Stimulated activated naive CD8-positive, alpha-beta T cell treated with anti-CD3 and anti-CD28 coated beads, Interleukin-15, amount 100 ng/mL, for 72 hours (primary cell): ENCODE measurements at regions not wholly inside any gene's neighbourhood (a gene's known extent, or its start where the extent isn't known, plus 50 kb on each side); places are given as distances from the start of the nearest gene placed in this dataset.
A peak's percentile ranks its signal among the peaks of the same experiment; 100 is the strongest.

Experiments
- ATAC-seq: fragments of 150-1000 bp; cut with Tn5 transposase; 2 replicates; pipeline ENCODE4 v1.10.0; 2021; ENCODE audit warnings: mild to moderate bottlenecking, moderate library complexity
- DNase-seq, 2 donors: peaks; one replicate each; pipeline ENCODE4 v3.0.0; 2021 to 2022
- H3K27ac Mint-ChIP-seq, 2 donors: one replicate each; pipeline ENCODE4 v1.8.0; 2022; ENCODE audit warnings: mild to moderate bottlenecking in 2 of 2, mixed read lengths in 2 of 2, moderate library complexity in 2 of 2
- H3K27me3 Mint-ChIP-seq: one replicate; pipeline ENCODE4 v1.8.0; 2022; ENCODE audit warnings: mixed read lengths
- H3K4me1 Mint-ChIP-seq: one replicate; pipeline ENCODE4 v1.8.0; 2022; ENCODE audit warnings: mild to moderate bottlenecking, mixed read lengths
- H3K4me3 Mint-ChIP-seq, 2 donors: one replicate each; pipeline ENCODE4 v1.8.0; 2022; ENCODE audit warnings: mild to moderate bottlenecking in 2 of 2, mixed read lengths in 2 of 2, moderate library complexity in 1 of 2
- H3K9me3 Mint-ChIP-seq, 2 donors: one replicate each; pipeline ENCODE4 v1.8.0; 2022; ENCODE audit warnings: mixed read lengths in 2 of 2

DNA sequence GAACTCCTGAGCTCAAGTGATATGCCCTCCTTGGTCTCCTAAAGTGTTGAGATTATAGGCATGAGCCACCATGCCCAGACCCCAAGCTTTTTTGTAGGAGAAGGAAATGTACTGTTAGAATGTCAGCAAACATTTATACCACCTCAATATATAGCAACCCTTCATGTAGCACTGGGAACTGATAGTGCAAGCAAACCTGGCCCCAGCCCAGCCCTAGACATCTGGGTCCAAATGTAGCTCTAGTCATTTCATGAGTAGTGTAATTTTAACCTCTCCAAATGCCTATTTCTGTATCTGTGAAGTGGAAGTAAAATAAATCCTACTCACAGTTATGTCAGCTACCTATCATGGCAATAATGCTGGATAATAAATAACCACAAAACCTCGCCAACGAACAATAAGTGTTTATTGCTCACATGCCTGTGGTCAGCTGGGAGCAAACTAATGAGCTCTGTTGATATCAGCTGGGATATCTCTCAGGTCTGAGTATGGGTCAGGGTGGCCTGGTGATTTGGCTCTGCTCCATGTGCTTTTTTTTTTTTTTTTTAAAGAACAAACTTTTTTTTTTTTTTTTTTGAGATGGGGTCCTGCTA, 180.4 kb downstream of the CD8B2 start:
- Mint-ChIP-seq H3K4me3 (no peak overlapping the region), H3K4me1 (no peaks in the 10 kb centered on the region)

DNA sequence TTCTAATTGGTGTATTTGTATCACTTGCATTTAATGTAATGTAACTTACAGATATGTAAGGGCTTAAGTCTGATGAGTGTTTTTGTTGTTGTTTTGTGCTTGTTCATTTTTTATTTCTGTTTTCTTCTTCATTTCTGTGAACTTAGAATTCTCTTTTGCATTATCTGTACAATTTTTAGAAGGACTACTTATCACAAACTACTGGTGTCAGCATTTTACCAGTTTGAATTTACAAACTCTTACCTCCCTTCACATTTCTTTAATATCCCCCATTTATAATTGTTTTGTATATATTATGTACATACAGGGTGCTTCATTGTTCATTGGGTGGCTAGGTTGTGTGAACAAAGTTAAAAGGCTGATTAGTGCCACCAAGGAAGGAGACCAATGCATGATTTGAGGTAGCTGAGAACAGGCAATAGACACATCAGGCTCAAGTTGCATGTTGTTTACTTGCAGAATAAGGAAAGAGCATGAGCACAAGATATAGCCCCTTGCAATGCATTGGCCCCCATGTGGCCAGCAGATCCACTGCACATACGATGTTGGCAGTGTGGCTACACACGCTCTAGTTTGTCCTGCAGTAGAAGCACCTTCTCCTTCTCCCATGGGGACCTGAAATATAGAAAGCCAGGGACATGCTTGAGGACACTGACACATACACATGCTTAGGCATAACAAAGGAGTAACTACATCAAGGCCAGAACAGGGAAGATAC, 198.2 kb downstream of the CD8B2 start:
- Mint-ChIP-seq H3K27ac (no peak overlapping the region), H3K4me1 (no peaks in the 10 kb centered on the region), H3K4me3 (no peak overlapping the region), H3K9me3 (peaks cover 0 to 10% of the 10 kb centered on the region in 2 donors), H3K27me3 (peaks cover 24% of the 10 kb centered on the region)
- no peak for DNase-seq
- no peak for ATAC-seq

More for the DNA sequence above, 180.4 kb downstream of the CD8B2 start:
- no peak for ATAC-seq
- Mint-ChIP-seq H3K27ac (no peak overlapping the region), H3K27me3 (peaks cover 31% of the 10 kb centered on the region), H3K9me3 (peaks cover 7 to 33% of the 10 kb centered on the region in 2 donors)
- no peak for DNase-seq

DNA sequence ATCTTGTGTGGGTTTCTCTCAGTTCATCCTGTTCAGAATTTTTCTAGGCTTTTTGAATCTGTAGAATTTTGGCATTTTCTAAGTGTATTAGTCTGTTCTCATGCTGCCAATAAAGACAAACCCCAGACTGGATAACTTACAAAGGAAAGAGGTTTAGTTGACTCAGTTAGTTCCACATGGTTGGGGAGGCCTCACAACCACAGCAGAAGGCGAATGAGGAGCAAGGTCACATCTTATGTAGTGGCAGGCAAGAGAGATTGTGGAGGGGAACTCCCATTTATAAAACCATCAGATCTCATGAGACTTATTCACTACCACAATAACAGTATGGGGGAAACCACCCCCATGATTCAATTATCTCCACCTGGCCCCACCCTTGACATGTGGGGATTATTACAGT, 199.2 kb downstream of the ST6GAL2 start:
- peak; percentile 60 for ATAC-seq
- Mint-ChIP-seq H3K27ac (no peak overlapping the region), H3K4me3 (no peak overlapping the region), H3K9me3 (peaks cover 6 to 17% of the 10 kb centered on the region in 2 donors), H3K27me3 (peaks cover 32% of the 10 kb centered on the region), H3K4me1 (no peaks in the 10 kb centered on the region)
- DNase-seq: no peak

DNA sequence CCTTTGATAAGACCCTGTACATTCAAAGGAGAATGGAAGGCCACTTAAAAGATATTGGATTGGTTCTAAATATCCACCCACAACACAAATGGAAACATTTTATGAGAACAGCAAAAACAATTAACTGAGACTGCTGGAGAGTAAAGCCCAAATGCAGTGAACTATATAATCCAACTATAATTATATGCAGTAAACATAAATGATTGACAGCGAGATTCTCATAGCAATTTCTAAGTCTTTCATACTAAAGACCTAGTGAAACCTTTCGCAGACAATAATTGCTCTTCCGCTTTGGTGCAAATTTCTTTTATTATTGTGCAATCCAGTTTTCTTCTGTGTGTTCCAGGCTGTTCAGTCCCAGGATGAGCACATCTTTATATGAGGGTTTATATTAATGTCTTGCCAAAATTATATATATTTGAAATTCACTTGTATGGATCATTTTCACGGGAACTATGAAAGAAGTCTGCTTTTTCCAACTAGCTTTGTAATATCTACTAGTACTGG, 190.9 kb downstream of the ST6GAL2 start:
- peaks cover 16% of the 10 kb centered on the region for H3K27me3 Mint-ChIP-seq
- H3K4me3 Mint-ChIP-seq: no peak overlapping the region
- no peaks in the 10 kb centered on the region for H3K4me1 Mint-ChIP-seq
- no peak for DNase-seq
- no peak overlapping the region for H3K27ac Mint-ChIP-seq
- ATAC-seq: no peak
- H3K9me3 Mint-ChIP-seq: peaks cover 6 to 8% of the 10 kb centered on the region in 2 donors

DNA sequence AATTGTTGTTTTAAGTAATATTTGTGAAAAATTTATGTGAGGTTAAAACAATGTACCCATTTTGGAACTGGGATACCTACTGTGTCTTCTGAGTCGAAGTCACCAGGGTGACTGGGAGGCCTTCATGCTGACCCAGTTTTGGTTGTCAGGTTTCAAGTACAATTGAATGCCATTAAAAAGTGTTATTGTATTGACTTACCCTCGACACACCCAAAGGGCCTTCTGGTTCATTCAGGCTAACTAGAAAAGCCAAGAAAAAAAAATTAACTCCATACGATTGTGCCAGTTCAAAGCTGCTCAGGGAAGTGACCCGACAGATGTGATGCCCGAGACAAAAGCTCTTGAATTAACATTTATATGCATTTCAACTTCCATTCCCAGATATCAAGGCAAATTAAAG, 190.0 kb downstream of the ST6GAL2 start:
- peaks cover under 1 to 3% of the 10 kb centered on the region in 2 donors for H3K9me3 Mint-ChIP-seq
- no peak overlapping the region for H3K4me3 Mint-ChIP-seq
- peaks cover 10% of the 10 kb centered on the region for H3K27me3 Mint-ChIP-seq
- DNase-seq: no peak
- ATAC-seq: no peak
- no peak overlapping the region for H3K27ac Mint-ChIP-seq
- H3K4me1 Mint-ChIP-seq: no peaks in the 10 kb centered on the region

DNA sequence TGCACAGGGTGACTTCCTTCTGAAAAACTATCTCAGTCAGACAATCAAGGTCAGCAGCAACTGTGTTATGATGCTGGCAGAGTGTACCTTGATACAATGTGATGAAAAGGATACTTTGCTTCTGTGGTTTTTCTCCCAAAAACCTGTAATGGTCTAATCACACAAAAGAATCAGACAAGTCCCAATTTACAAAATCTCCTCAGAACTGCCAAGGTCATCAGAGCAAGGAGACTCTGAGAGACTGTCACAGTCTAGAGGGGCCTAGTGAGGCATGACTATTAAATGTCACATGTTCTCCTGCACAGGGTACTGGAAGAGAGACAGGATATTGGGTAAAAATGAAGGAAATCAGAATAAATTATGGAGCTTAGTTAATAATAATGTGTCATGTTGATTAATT, 185.4 kb downstream of the ST6GAL2 start:
- Mint-ChIP-seq H3K9me3 (no peaks in the 10 kb centered on the region), H3K4me1 (no peaks in the 10 kb centered on the region), H3K27me3 (peaks cover 15% of the 10 kb centered on the region), H3K4me3 (no peak overlapping the region), H3K27ac (no peak overlapping the region)
- ATAC-seq (no peak), DNase-seq (no peak)

DNA sequence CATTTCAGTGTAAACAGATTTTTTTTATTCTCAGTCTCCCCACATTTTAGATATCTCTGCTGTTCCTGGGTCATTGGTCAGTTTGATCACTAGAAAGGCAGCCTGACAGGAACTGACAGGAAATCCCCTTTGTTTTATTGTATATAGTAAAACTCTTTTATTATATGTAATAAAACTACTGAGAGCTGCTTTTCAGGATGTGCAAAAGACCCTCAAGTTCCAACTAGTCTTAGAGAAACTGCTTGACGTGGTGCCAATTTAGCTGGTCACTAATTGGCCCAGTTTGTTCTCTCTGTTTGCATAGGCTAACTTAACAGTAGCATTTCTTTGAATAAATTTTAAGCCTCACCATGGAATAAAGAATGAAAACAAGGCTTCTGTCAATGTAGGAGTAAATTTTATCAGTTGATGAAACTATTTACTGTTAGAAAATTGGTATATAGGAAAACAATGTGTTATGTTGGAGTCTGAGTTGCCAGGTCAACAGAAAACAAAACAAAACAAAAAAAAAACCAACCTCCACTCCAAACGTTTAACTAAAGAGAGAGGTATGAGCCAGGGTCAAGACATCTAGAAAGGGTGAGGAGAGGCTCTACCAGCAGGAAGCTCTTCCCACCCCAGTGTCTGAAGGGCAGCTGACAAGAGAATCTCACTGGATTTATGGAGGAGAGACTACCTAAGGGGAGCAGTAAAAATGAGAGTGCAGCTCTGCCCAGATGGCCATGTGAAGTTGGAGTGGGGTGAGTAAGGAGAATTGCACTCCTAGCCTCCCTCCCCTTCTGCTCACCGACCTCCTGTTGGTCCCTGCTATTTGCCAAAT, 184.6 kb downstream of the ST6GAL2 start:
- H3K9me3 Mint-ChIP-seq: no peaks in the 10 kb centered on the region
- H3K4me3 Mint-ChIP-seq: no peak overlapping the region
- no peaks in the 10 kb centered on the region for H3K4me1 Mint-ChIP-seq
- no peak overlapping the region for H3K27ac Mint-ChIP-seq
- DNase-seq (no peak), ATAC-seq (no peak)
- H3K27me3 Mint-ChIP-seq: peaks cover 12% of the 10 kb centered on the region

DNA sequence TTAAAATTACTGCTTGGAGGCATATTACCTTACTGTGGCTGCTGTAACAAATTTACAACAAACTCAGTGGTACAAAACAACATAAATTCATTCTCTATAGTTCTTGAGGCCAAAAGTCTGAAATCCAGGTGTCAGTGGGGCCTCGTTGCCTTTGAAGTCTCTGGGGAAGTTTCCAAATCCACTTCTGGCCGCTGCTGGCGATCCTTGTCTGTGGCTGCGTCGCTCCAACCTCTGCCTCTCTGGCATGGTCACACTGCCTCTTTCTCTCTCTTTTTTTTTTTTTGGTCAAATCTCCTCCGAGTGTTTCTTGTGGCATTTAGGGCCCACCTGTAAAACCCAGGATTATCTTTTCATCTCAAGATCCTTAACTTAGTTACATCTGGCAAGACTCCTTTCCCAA, 182.8 kb downstream of the ST6GAL2 start:
- H3K27me3 Mint-ChIP-seq: peaks cover 8% of the 10 kb centered on the region
- no peak overlapping the region for H3K4me3 Mint-ChIP-seq
- no peaks in the 10 kb centered on the region for H3K9me3 Mint-ChIP-seq
- no peaks in the 10 kb centered on the region for H3K4me1 Mint-ChIP-seq
- ATAC-seq: no peak
- H3K27ac Mint-ChIP-seq: no peak overlapping the region
- no peak for DNase-seq

DNA sequence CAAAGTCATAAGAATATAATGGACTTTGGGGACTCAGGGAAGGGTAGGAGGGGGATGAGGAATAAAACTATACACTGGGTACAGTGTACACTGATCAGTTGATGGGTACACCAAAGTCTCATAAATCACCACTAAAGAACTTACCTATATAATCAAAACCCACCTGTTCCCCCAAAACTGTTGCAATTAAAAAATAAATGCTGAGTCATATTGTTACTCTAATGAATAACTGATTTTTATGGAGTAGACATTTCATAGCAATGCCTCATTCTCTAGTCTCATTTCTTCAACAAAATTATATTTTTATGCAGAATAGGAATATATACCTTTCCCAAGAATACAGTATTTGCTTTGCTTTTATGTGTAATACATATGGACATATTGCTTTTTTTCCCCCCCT, 181.2 kb downstream of the ST6GAL2 start:
- ATAC-seq (no peak), DNase-seq (no peak)
- H3K4me3 Mint-ChIP-seq: no peak overlapping the region
- no peaks in the 10 kb centered on the region for H3K9me3 Mint-ChIP-seq
- H3K4me1 Mint-ChIP-seq: no peaks in the 10 kb centered on the region
- no peak overlapping the region for H3K27ac Mint-ChIP-seq
- H3K27me3 Mint-ChIP-seq: peaks cover 8% of the 10 kb centered on the region

DNA sequence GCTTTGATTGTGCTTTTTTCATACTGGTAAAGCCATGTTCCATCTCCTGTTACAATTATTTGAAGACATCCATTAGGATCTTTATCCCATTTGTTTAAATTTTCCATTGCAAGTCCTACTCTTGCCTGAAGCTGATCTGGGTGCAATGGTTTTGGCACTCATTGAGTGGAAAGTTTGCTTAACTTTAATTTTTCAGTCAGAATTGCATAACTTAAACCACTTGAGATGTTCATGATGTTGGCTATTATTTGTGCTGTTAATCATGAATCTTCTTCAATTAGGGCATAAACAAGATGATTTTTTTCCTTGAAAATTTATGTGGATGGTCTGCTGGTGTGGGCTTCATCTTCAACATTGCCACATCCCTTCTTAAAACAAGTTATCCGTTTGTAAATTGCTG, 180.1 kb downstream of the ST6GAL2 start:
- no peak for DNase-seq
- peaks cover 8% of the 10 kb centered on the region for H3K27me3 Mint-ChIP-seq
- H3K4me1 Mint-ChIP-seq: no peaks in the 10 kb centered on the region
- no peak overlapping the region for H3K4me3 Mint-ChIP-seq
- H3K9me3 Mint-ChIP-seq: no peaks in the 10 kb centered on the region
- H3K27ac Mint-ChIP-seq: no peak overlapping the region
- no peak for ATAC-seq

DNA sequence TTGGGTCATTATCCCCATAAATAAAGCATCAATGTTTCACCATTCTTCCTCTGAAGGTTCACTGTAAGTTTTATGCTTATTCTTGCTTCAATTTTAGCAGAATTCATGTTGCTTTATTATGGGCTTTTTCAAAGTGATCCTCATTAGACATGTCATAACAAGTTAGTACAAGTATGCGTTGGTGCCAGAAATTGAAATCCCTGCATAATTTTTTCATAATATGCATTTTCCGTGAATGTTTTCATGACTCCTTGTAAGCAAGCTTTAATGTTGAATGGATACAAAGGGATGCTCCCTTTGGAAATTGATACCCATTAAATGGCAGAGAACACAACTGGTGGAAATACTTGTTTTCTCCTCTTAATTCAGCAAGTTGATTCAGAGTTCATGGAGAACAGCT, 179.7 kb downstream of the ST6GAL2 start:
- Mint-ChIP-seq H3K4me3 (no peak overlapping the region), H3K9me3 (no peaks in the 10 kb centered on the region), H3K4me1 (no peaks in the 10 kb centered on the region), H3K27ac (no peak overlapping the region), H3K27me3 (peaks cover 8% of the 10 kb centered on the region)
- DNase-seq (no peak), ATAC-seq (no peak)

DNA sequence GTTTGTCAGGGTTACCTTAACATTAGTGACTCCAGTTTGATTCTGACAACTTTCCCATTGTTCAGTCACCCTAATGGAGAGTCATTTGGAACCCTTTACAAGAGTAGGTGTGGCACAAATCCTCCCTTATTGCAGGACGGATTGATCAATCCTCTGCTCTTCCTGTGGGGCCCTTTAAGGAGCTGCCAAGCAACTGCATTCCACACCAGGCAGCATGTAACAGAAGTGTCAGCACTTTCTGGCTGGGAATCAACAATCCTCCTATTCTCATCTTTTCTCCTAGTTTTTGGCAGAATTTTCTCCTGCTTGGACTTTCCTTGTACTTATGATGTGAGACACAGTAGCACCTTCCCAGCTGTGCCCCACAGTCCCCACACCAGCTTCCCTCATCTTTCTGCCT, 177.8 kb downstream of the ST6GAL2 start:
- no peak overlapping the region for H3K4me3 Mint-ChIP-seq
- H3K4me1 Mint-ChIP-seq: no peaks in the 10 kb centered on the region
- peaks cover 0 to 6% of the 10 kb centered on the region in 2 donors for H3K9me3 Mint-ChIP-seq
- H3K27me3 Mint-ChIP-seq: no peaks in the 10 kb centered on the region
- ATAC-seq (no peak), DNase-seq (no peak)
- no peak overlapping the region for H3K27ac Mint-ChIP-seq

DNA sequence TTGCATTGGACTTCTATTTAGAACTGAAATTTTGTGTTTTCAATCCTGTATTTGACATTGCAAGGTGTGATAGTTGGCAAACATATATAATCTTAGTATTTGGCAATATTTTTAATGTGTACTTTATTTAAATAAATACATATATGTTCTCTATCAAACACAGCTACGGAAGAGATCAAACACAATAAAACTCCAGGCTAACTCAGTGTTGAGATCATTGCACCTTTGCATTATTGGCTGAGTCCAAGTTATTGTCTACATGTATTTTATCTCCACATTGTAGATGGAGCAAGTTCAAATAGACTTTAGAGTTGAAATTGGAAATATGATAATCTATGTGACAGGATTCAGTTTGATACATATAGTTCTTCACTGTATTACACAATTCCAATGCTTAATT, 176.7 kb downstream of the ST6GAL2 start:
- peaks cover 0 to 6% of the 10 kb centered on the region in 2 donors for H3K9me3 Mint-ChIP-seq
- no peak overlapping the region for H3K4me3 Mint-ChIP-seq
- no peaks in the 10 kb centered on the region for H3K4me1 Mint-ChIP-seq

DNA sequence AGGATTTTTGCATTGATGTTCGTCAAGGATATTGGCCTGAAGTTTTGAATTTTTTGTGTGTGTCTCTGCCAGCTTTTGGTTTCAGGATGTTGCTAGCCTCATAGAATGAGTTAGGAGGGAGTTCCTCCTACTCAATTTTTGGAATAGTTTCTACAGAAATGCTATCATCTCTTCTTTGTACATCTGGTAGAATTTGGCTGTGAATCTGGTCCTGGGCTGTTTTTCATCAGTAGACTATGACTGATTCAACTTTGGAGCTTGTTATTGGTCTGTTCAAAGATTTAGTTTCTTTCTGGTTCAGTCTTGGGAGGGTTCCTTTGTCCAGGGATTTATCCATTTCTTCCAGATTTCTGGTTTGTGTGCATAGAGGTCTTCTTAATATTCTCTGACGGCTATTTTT, 166.7 kb downstream of the ST6GAL2 start:
- Mint-ChIP-seq H3K4me3 (no peak overlapping the region), H3K27ac (no peak overlapping the region), H3K27me3 (no peaks in the 10 kb centered on the region), H3K9me3 (peaks cover 7 to 21% of the 10 kb centered on the region in 2 donors), H3K4me1 (no peaks in the 10 kb centered on the region)
- no peak for DNase-seq
- ATAC-seq: no peak

More for the DNA sequence above, 176.7 kb downstream of the ST6GAL2 start:
- Mint-ChIP-seq H3K27me3 (no peaks in the 10 kb centered on the region), H3K27ac (no peak overlapping the region)
- DNase-seq (no peak), ATAC-seq (no peak)

DNA sequence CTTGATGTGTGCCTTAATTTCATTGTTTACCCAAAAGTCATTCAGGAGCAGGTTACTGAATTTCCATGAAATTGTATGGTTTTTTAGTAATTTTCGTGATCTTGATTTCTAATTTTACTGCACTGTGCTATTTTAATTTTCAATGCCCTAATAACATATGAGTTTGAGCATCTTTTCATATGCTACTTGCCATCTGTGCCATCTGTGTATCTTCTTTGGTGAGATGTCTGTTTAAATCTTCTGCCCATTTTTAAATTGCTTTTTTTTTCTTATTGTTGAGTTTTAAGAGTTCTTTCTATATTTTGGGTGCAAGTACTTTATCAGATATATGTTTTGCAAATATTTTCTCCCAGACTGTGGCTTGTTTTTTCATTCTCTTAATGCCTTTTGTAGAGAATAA, 165.9 kb downstream of the ST6GAL2 start:
- Mint-ChIP-seq H3K27ac (no peak overlapping the region), H3K4me3 (no peak overlapping the region), H3K27me3 (no peaks in the 10 kb centered on the region), H3K9me3 (peaks cover 7 to 21% of the 10 kb centered on the region in 2 donors), H3K4me1 (no peaks in the 10 kb centered on the region)
- ATAC-seq: no peak
- no peak for DNase-seq

DNA sequence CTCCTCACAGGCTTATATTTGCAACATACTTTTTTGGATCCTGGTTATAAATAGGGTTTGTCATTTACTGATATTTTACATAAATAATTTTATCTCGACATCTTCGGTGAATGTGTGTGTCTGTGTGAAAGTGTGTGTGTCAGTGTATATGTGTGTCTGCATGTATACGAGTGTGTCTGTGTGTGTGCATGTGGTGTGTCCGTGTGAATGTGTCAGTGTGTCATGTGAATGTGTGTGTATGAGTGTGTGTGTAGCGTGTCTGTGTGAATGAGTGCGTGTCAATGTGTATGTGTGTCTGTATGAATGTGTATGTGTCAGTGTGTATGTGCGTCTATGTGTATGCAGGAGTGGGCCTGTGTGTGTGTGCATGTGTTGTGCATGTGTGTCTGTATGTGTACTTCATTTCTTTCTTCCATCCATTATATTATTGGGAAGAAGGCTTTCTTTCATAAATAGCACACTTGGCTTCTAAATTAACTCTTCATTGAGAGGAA, 161.6 kb downstream of the ST6GAL2 start:
- no peak for DNase-seq
- no peaks in the 10 kb centered on the region for H3K9me3 Mint-ChIP-seq
- H3K4me1 Mint-ChIP-seq: no peaks in the 10 kb centered on the region
- no peak for ATAC-seq
- H3K27ac Mint-ChIP-seq: no peak overlapping the region
- H3K4me3 Mint-ChIP-seq: no peak overlapping the region
- H3K27me3 Mint-ChIP-seq: no peaks in the 10 kb centered on the region
